ENCODE measurements at regions not wholly inside any gene's neighbourhood (a gene's known extent, or its start where the extent isn't known, plus 50 kb on each side); places are given as distances from the start of the nearest gene placed in this dataset.
A peak's percentile ranks its signal among the peaks of the same experiment; 100 is the strongest.

DNA sequence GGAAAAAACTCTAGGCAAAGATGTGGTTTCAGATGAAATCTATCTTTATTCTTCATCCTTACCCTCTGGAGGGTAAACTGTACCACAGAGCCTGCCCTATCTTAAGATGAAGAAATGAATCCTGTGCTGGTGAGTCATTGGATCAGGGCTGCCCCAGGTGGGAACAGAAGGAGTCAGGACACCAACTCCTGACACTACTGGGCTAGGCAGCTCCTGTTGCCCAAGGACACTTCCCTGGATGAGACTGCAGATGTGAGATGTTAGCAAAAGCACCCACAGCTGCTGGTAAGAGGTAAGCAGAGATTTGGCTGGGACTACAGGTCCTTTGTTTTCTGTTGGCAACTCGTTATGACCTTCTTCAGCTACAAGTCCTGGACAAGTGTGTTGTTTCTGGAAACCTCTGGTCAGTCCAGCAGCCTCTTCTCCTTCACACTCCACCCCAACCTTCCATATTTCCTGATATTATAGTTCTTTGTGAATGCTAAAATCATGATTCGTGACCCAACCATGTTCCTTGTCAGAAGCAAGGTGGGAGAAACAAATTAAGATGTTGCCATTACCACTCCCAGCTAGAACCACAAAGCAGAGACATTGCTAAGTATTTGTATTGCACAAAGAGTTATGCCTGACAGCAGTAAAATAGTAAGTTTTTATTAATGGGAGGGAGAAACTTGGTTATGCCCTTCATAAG, 104.2 kb upstream of the TGFBR2 start:
- Mint-ChIP-seq H3K9me3 (peaks cover 0 to 5% (median 0%) of the 10 kb centered on the region in 7 donors), H3K4me3 (peak overlapping the region in 3 of 8 donors; percentile 62 to 77 (median 68)), H3K27me3 (no peaks in the 10 kb centered on the region), H3K27ac (peak overlapping the region; percentile 85 to 99 (median 96)), H3K36me3 (no peaks in the 10 kb centered on the region), H3K4me1 (peaks cover 36 to 49% (median 36%) of the 10 kb centered on the region in 3 donors)
- no peak for ATAC-seq (ENCODE audit: low read depth in 2 of 2)
- DNase-seq: no peak

DNA sequence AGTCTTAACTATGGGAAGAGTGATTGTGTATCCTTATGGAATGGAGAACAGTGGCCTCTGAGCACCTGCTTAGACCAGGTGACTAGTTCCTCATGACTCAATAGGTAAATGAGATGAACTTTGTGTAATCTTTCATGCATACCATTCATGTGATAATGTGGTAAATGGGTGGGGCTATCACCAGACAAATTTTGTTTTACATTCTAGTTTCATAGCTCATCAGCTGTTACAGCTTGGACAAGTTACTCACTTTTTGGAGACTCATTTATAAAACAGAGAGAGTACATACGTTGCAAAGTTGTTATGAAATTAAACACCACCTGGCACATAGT, 103.7 kb upstream of the TGFBR2 start:
- ATAC-seq (ENCODE audit: low read depth in 2 of 2): peak; percentile 93
- H3K27me3 Mint-ChIP-seq: no peaks in the 10 kb centered on the region
- peaks cover 36 to 51% (median 36%) of the 10 kb centered on the region in 3 donors for H3K4me1 Mint-ChIP-seq
- peak overlapping the region; percentile 85 to 99 (median 96) for H3K27ac Mint-ChIP-seq
- H3K36me3 Mint-ChIP-seq: no peaks in the 10 kb centered on the region
- peak; percentile 78 for DNase-seq
- H3K9me3 Mint-ChIP-seq: peaks cover 0 to 5% (median 0%) of the 10 kb centered on the region in 7 donors
- peak overlapping the region in 7 of 8 donors; percentile 23 to 77 (median 62) for H3K4me3 Mint-ChIP-seq

DNA sequence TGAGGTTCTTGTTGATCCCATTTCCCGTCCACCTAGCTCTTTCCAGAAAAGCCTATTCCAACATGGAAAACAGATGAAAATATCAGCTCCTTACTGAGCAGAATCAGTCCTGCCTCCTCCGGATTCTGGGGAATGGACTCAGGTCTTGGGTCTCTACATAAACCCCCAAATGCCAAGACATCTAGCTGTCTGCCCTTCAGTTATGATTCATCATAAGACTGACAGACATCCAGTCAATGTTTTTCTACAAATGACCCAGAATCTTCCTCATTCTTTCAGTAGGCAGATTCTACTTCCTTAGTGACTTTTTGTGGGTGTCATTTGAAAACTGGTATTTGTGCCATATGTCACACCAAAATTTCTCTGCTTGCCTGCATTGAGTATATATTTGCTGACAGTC, 103.0 kb upstream of the TGFBR2 start:
- Mint-ChIP-seq H3K27me3 (no peaks in the 10 kb centered on the region), H3K4me1 (peaks cover 36 to 57% (median 36%) of the 10 kb centered on the region in 3 donors), H3K4me3 (peak overlapping the region in 7 of 8 donors; percentile 55 to 77 (median 62)), H3K9me3 (peaks cover 0 to 5% (median 0%) of the 10 kb centered on the region in 7 donors), H3K27ac (peak overlapping the region; percentile 85 to 99 (median 96)), H3K36me3 (no peaks in the 10 kb centered on the region)
- DNase-seq (peak; percentile 6), ATAC-seq (ENCODE audit: low read depth in 2 of 2) (no peak)

DNA sequence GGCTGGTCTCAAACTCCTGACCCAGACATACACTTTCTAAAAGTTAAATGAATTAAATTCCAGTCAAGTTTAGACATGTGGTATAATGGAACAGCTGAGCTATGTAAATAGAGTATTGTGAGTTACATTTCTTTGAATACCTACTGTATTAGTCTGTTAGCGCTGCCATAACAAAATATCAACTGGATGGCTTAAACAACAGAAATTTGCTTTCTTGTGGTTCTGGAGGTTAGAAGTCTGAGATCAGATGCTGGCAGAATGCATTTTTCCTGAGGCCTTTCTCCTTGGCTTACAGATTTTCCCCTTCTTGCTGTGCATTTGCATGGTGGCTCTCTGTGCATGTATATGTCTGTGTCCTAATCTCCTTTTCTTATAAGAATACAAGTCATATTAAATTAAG, 101.5 kb upstream of the TGFBR2 start:
- peaks cover 0 to 5% (median 0%) of the 10 kb centered on the region in 7 donors for H3K9me3 Mint-ChIP-seq
- no peaks in the 10 kb centered on the region for H3K36me3 Mint-ChIP-seq
- H3K27ac Mint-ChIP-seq: peak overlapping the region in 4 of 6 donors; percentile 9 to 79 (median 40)
- no peak for ATAC-seq (ENCODE audit: low read depth in 2 of 2)
- H3K27me3 Mint-ChIP-seq: no peaks in the 10 kb centered on the region
- DNase-seq: no peak
- peaks cover 36 to 59% (median 36%) of the 10 kb centered on the region in 3 donors for H3K4me1 Mint-ChIP-seq
- H3K4me3 Mint-ChIP-seq: peak overlapping the region in 1 of 8 donors; percentile 0

DNA sequence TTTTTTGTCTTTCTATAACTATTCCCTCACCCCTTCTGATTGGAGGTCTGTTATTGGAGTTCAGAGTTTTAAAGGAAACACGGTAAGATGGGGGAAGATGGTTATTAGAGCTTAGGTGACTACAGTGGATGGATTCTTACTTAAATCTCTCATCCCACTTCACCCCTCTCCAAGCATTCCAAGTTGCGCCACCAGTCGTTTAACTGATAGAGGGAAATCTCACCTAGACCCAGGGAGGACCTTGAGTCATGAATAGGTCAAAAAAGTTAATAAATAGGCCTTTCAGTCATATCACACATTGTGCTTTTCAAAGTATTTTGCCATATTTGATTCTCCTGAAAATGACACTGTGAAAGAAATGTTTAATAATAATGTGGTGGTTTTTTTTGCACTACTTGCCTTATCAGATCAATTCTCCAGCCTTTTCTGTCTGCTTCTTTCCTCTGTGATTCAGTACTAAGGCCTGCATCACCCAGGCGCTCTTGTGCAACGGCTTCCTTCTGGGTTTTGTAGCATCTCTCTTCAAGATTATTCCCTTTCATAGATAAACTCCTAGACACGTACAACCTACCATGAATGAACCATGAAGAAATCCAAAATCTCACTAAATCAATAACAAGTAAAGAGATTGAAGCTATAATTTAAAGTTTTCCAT, 100.4 kb upstream of the TGFBR2 start:
- ATAC-seq (ENCODE audit: low read depth in 2 of 2) (no peak), DNase-seq (no peak)
- Mint-ChIP-seq H3K9me3 (no peaks in the 10 kb centered on the region), H3K27ac (peak overlapping the region in 3 of 6 donors; percentile 16 to 68 (median 22)), H3K27me3 (no peaks in the 10 kb centered on the region), H3K4me1 (peaks cover 27 to 48% (median 28%) of the 10 kb centered on the region in 3 donors), H3K4me3 (no peak overlapping the region), H3K36me3 (no peaks in the 10 kb centered on the region)

DNA sequence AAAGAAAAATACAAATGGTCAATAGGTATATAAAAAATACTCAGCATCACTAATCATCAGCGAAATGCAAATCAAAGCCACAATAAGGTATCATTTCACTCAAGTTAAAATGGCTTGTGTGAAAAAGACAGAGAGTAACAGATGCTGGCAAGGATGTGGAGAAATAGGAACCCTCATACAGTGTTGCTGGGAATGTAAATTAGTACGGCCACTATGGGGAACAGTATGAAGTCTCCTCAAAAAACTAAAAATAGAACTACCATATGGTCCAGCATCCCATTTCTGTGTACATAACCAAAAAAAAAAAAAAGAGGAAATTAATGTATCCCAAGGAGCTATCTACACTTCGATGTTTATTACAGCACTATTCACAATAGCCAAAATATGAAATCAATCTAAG, 98.1 kb upstream of the TGFBR2 start:
- H3K36me3 Mint-ChIP-seq: no peaks in the 10 kb centered on the region
- peaks cover 4 to 25% (median 8%) of the 10 kb centered on the region in 3 donors for H3K4me1 Mint-ChIP-seq
- H3K27me3 Mint-ChIP-seq: no peaks in the 10 kb centered on the region
- no peak overlapping the region for H3K4me3 Mint-ChIP-seq
- no peak for ATAC-seq (ENCODE audit: low read depth in 2 of 2)
- H3K27ac Mint-ChIP-seq: peak overlapping the region in 1 of 6 donors; percentile 44
- DNase-seq: no peak
- no peaks in the 10 kb centered on the region for H3K9me3 Mint-ChIP-seq

DNA sequence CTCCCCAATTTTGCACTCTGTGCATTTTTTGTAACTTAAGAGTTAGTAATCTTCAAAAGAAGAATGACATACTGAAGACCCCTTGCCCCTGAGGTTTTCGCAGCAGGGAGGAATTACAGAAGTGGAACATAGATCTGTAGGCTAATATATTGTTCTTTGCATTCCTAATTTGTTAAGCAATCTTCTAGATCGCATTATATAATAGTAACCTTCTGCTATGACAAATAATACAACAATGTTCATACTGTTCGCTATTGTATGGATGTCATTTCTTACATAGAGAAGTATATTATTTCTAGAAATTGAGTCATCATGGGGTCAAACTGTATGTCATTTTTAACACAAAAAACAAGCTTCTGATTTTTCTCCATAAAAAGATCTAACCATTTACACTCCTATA, 95.8 kb upstream of the TGFBR2 start:
- H3K36me3 Mint-ChIP-seq: no peaks in the 10 kb centered on the region
- DNase-seq (no peak), ATAC-seq (ENCODE audit: low read depth in 2 of 2) (no peak)
- H3K4me1 Mint-ChIP-seq: peaks cover 0 to 10% (median 4%) of the 10 kb centered on the region in 3 donors
- H3K9me3 Mint-ChIP-seq: no peaks in the 10 kb centered on the region
- no peak overlapping the region for H3K27ac Mint-ChIP-seq
- no peaks in the 10 kb centered on the region for H3K27me3 Mint-ChIP-seq
- H3K4me3 Mint-ChIP-seq: no peak overlapping the region

DNA sequence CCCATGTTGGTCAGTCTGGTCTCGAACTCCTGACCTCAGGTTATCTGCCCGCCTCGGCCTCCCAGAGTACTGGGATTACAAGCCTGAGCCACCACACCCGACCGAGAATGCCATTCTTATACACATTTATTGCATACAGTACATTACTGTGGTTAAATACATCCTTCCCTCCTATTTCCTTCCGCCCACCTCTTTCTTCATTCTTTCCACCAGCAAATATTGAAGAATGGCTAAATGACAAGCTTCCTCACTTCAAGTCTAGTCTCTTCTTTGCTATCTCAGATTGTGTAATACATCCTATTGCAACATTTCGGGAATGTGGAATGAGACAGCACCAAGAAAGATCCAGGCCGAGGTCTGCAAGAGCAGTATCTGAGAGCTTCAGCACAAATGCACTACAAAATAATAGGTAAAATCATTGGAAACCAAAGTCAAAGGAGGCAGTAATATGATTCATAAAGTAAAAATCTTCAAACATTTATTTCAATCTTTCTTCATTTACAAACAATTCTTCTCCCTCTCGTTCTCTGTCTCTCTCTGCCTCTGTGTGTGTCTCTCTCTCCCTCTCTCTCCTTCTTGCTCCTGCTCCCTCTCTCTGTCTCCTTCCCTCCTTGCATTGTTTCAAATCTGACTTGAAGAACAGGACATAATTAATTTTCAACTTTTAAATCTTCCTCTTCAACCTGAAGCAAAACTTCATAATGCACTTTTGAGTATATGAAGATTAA, 94.7 kb upstream of the TGFBR2 start:
- Mint-ChIP-seq H3K4me1 (peaks cover 0 to 10% (median 4%) of the 10 kb centered on the region in 3 donors), H3K4me3 (no peak overlapping the region), H3K27ac (peak overlapping the region in 2 of 6 donors; percentile 12 to 16), H3K9me3 (no peaks in the 10 kb centered on the region), H3K36me3 (no peaks in the 10 kb centered on the region), H3K27me3 (no peaks in the 10 kb centered on the region)
- DNase-seq (no peak), ATAC-seq (ENCODE audit: low read depth in 2 of 2) (no peak)

DNA sequence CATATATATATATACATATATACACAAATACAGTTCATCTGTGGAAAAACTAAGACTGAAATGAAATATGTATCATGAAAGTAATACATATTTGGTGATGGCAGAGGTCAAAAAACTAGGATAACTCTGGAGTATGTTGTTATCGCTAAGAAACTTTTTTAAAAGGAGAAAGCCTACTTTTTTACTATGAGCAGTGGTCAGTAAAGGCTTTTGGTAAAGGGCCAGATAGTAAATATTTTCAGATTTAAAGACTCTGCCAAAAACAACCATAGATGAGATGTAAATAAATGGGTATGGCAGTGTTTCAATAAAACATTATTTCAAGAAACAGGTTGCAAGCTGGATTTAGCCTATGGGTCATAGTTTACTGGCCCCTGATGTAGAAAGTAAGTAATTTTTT, 93.8 kb upstream of the TGFBR2 start:
- Mint-ChIP-seq H3K27ac (no peak overlapping the region), H3K36me3 (no peaks in the 10 kb centered on the region), H3K27me3 (no peaks in the 10 kb centered on the region), H3K9me3 (no peaks in the 10 kb centered on the region), H3K4me1 (peaks cover 0 to 9% (median 4%) of the 10 kb centered on the region in 3 donors), H3K4me3 (no peak overlapping the region)
- ATAC-seq (ENCODE audit: low read depth in 2 of 2) (no peak), DNase-seq (no peak)

DNA sequence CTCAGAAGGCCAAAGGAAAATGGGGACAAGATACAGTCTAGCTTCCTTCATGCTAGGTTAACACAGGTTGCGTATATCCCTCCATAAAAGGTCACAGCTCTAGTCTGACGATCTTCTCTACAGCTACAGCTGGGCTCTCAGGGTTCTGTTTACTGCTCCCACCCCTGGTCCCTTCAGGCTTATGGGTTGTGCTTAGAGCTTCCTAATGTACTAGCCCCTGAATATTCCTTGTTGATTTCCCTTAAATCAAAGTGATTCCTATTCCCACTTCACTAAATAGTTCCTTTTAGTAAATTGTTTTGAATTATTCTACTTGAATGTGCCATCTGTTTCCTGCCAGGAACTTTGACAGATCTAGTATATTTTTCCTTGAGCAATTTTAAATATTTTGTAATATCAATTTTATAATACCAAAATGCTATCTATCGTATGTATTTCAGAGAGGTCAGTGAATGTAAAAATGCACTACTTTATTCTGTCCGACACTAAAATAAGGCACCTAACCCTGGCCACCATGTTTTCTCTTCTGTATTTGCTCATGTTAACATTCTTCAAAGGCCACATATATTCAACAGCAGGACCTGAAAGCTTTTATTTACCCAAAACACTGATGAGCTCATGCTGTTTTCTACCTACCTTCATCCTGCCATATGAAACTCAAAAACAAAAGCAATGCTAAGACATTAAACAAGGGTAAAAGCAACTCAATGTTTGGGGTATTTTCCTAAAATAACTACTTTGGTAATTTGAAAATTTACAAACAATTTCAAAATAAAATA, 92.8 kb upstream of the TGFBR2 start:
- no peak for ATAC-seq (ENCODE audit: low read depth in 2 of 2)
- DNase-seq: no peak
- Mint-ChIP-seq H3K9me3 (no peaks in the 10 kb centered on the region), H3K27ac (peak overlapping the region in 1 of 6 donors; percentile 6), H3K36me3 (no peaks in the 10 kb centered on the region), H3K27me3 (no peaks in the 10 kb centered on the region), H3K4me1 (peaks cover 0 to 4% (median 1%) of the 10 kb centered on the region in 3 donors), H3K4me3 (no peak overlapping the region)

DNA sequence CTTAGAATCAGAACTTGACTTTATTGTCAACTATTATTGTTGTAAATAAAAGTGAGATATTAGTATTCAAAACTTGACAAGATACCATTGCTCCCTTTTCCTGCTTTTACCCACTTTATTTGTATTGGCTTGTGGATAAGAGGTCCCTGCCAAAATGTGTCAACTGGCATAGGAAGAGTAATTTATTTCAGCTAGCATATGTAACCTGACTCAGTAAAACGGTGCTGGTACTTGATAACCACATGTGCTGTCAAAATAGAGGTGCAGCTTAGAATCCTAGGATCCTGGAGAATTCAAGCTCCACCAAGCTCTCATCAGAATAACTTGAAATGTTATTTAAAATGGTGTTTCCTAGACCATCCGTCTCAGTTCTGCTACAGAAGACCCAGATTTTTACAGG, 90.2 kb upstream of the TGFBR2 start:
- Mint-ChIP-seq H3K27me3 (no peaks in the 10 kb centered on the region), H3K36me3 (no peaks in the 10 kb centered on the region)
- ATAC-seq (ENCODE audit: low read depth in 2 of 2): no peak

DNA sequence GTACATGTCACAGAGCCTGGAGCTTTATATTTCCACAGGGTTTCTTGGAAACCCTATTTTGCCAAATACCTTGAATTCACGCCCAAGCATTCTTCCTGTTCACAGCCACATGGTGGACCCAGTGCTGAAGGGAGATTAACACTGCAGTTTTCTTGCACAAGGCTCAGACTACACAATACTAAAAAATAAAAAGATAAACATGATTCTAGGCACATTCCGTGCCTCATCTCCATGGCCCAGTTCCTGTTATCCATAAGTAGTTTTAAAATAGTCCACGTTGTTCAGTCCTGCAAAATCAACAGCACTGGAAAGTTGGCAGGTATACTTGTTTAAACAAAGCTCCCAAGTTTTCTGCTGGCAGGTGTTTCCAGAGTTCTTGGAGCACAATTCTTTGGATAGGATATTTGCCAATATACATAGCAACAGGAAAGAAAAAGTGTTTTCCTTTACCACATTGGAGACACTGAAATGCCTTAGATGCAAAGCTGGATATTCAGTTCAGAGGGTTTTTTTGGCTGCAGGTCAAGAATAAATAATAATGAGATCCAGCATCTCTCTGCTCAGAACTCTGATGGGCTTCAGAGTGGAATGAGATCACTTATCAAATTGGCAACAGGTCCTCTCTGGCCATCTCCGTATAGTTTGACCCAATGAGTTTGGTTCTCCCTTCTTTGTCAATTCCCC, 88.1 kb upstream of the TGFBR2 start:
- H3K4me3 Mint-ChIP-seq: no peak overlapping the region
- H3K9me3 Mint-ChIP-seq: no peaks in the 10 kb centered on the region
- peak overlapping the region in 1 of 6 donors; percentile 51 for H3K27ac Mint-ChIP-seq
- DNase-seq (no peak), ATAC-seq (ENCODE audit: low read depth in 2 of 2) (no peak)
- no peaks in the 10 kb centered on the region for H3K27me3 Mint-ChIP-seq
- H3K36me3 Mint-ChIP-seq: no peaks in the 10 kb centered on the region
- H3K4me1 Mint-ChIP-seq: no peaks in the 10 kb centered on the region

More for the DNA sequence above, 90.2 kb upstream of the TGFBR2 start:
- H3K4me1 Mint-ChIP-seq: peaks cover 0 to 4% (median 0%) of the 10 kb centered on the region in 3 donors
- H3K27ac Mint-ChIP-seq: no peak overlapping the region
- no peak for DNase-seq
- H3K4me3 Mint-ChIP-seq: peak overlapping the region in 1 of 8 donors; percentile 42
- no peaks in the 10 kb centered on the region for H3K9me3 Mint-ChIP-seq

DNA sequence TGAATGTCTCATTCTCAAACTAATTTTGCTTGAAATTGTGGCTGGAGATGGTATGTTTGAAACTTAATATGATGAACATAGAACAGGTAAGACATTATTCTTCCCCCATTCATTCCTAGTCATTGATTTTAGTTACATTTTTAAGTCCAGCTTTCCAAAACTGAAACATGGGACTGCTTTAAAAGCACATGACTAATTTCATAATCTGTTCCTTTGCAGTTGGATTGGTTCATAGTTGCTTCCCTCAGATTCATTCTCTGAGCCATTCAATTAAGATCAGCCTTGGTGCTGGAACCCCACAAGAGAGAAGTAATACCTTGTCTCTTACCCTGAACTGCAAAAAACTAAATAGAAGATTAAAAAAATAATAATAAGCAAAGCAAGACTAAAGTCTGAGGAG, 87.5 kb upstream of the TGFBR2 start:
- Mint-ChIP-seq H3K27ac (peak overlapping the region in 1 of 6 donors; percentile 51), H3K4me1 (no peaks in the 10 kb centered on the region), H3K27me3 (no peaks in the 10 kb centered on the region), H3K4me3 (no peak overlapping the region), H3K36me3 (no peaks in the 10 kb centered on the region), H3K9me3 (no peaks in the 10 kb centered on the region)
- DNase-seq (no peak), ATAC-seq (ENCODE audit: low read depth in 2 of 2) (no peak)

Data from naive B cell (primary cell).